H1 (cell line): ENCODE measurements at regions not wholly inside any gene's neighbourhood (a gene's known extent, or its start where the extent isn't known, plus 50 kb on each side); places are given as distances from the start of the nearest gene placed in this dataset.

Experiments used
- CTCF ChIA-PET: fragments of 300-600 bp; sonication (Branson Sonifier 250); formaldehyde crosslinking; loops from one replicate; lab custom pipeline; 2021; ENCODE audit not compliant: partially characterized antibody; lab: Charles Lee
- POLR2A ChIA-PET: fragments of 300-600 bp; sonication (Branson Sonifier 250); formaldehyde crosslinking; loops from one replicate; lab custom pipeline; 2021; ENCODE audit warnings: inconsistent platforms; ENCODE audit not compliant: partially characterized antibody; lab: Charles Lee
- DNase-seq, 2 experiments: peaks; one replicate each; pipeline versions ENCODE4 v3.0.0 to v3.0.0-alpha.2; 2010 to 2022; ENCODE audit warnings: low spot score in 2 of 2, low read depth in 1 of 2, mixed read lengths in 1 of 2
- FAIRE-seq: peaks from 2 replicates; lab custom pipeline; 2011; peaks lifted over from hg19 to GRCh38; lab: Jason Lieb, UNC
- H2AFZ ChIP-seq: 2 replicates; pipeline ENCODE4 v1.8.1; 2012; ENCODE audit warnings: low read length, inconsistent platforms
- H2AK5ac ChIP-seq: 2 replicates; pipeline ENCODE4 v1.6.1; 2013; ENCODE audit warnings: low read depth, low read length
- H2BK120ac ChIP-seq: replicated peaks from 2 replicates; pipeline ENCODE3; 2013; ENCODE audit warnings: low read depth, low read length, inconsistent platforms
- H2BK12ac ChIP-seq: 2 replicates; pipeline ENCODE4 v1.6.1; 2013; ENCODE audit warnings: low read depth, low read length
- H2BK15ac ChIP-seq: 2 replicates; pipeline ENCODE4 v1.6.1; 2013; ENCODE audit warnings: low read length
- H2BK20ac ChIP-seq: 2 replicates; pipeline ENCODE4 v1.6.1; 2013; ENCODE audit warnings: low read length
- H2BK5ac ChIP-seq: 2 replicates; pipeline ENCODE4 v1.6.1; 2013; ENCODE audit warnings: low read depth, low read length
- H3K14ac ChIP-seq: 2 replicates; pipeline ENCODE4 v1.6.1; 2013; ENCODE audit warnings: inconsistent platforms; ENCODE audit not compliant: insufficient read length
- H3K18ac ChIP-seq: 2 replicates; pipeline ENCODE4 v1.6.1; 2013; ENCODE audit warnings: low read length; ENCODE audit errors: extremely low read depth
- H3K23ac ChIP-seq: 2 replicates; pipeline ENCODE4 v1.6.1; 2013; ENCODE audit warnings: inconsistent platforms; ENCODE audit not compliant: insufficient read length
- H3K23me2 ChIP-seq: 2 replicates; pipeline ENCODE4 v1.6.1; 2013; ENCODE audit warnings: low read depth, low read length
- H3K27ac ChIP-seq: 2 replicates; pipeline ENCODE4 v1.6.1; 2011; ENCODE audit warnings: low read depth, low read length, inconsistent platforms
- H3K27me3 ChIP-seq, 4 experiments: replicated peaks in 1 of 4; 1 replicate in 1 of 4; 2 replicates in 3 of 4; pipeline versions ENCODE4 v1.6.1 to v1.8.1; 2011 to 2013; ENCODE audit warnings: low read length in 3 of 4, mild to moderate bottlenecking in 3 of 4, inconsistent platforms in 2 of 4, mixed read lengths in 2 of 4, moderate library complexity in 1 of 4; ENCODE audit not compliant: control insufficient read depth in 3 of 4, insufficient read depth in 3 of 4; ENCODE audit errors: extremely low read depth in 1 of 4
- H3K36me3 ChIP-seq, 4 experiments: 2 replicates each; pipeline versions ENCODE4 v1.6.1 to v1.8.1; 2011 to 2013; ENCODE audit warnings: mild to moderate bottlenecking in 4 of 4, low read length in 3 of 4, moderate library complexity in 2 of 4, control low read depth in 1 of 4, inconsistent platforms in 1 of 4; ENCODE audit not compliant: insufficient read depth in 4 of 4, control insufficient read depth in 2 of 4
- H3K4ac ChIP-seq: replicated peaks from 2 replicates; pipeline ENCODE3; 2013; ENCODE audit warnings: low read length, low read depth, mixed read lengths, inconsistent platforms; ENCODE audit not compliant: insufficient read length
- H3K4me1 ChIP-seq, 4 experiments: replicated peaks in 1 of 4; 1 replicate in 1 of 4; 2 replicates in 3 of 4; pipeline versions ENCODE4 v1.6.1 to v1.8.1; 2011 to 2013; ENCODE audit warnings: low read length in 3 of 4, inconsistent platforms in 2 of 4, mixed read lengths in 1 of 4; ENCODE audit not compliant: insufficient read depth in 4 of 4, control insufficient read depth in 3 of 4
- H3K4me2 ChIP-seq, 2 experiments: 2 replicates each; pipeline versions ENCODE4 v1.6.1 to v1.8.1; 2011 to 2013; ENCODE audit warnings: low read depth in 2 of 2, low read length in 2 of 2, control low read depth in 1 of 2, inconsistent platforms in 1 of 2, mild to moderate bottlenecking in 1 of 2; ENCODE audit not compliant: insufficient read depth in 1 of 2
- H3K4me3 ChIP-seq, 4 experiments: fragments of 200-600, 300-600 bp in 1 of 4; sonication (generic), shearing (Covaris generic), sonication (Bioruptor Twin) in 1 of 4; 2 replicates each; pipeline versions ENCODE4 v1.5.1 to v1.8.1; 2011 to 2016; ENCODE audit warnings: low read length in 4 of 4, low read depth in 3 of 4, control low read depth in 2 of 4, inconsistent platforms in 2 of 4, mild to moderate bottlenecking in 2 of 4, mixed read lengths in 1 of 4, moderate library complexity in 1 of 4; ENCODE audit not compliant: insufficient read depth in 2 of 4; ENCODE audit errors: extremely low read depth in 1 of 4
- H3K56ac ChIP-seq: replicated peaks from 2 replicates; pipeline ENCODE3; 2013; ENCODE audit warnings: low read depth, mild to moderate bottlenecking, mixed read lengths, low read length, inconsistent platforms; ENCODE audit not compliant: insufficient read length
- H3K79me1 ChIP-seq: 2 replicates; pipeline ENCODE4 v1.6.1; 2013; ENCODE audit warnings: low read depth, low read length, control low read depth
- H3K79me2 ChIP-seq, 2 experiments: 2 replicates each; pipeline versions ENCODE4 v1.6.1 to v1.8.1; 2012 to 2013; ENCODE audit warnings: low read length in 2 of 2, mild to moderate bottlenecking in 2 of 2, inconsistent platforms in 1 of 2; ENCODE audit not compliant: insufficient read depth in 2 of 2, control insufficient read depth in 1 of 2
- H3K9ac ChIP-seq, 4 experiments: replicated peaks in 1 of 4; 1 replicate in 1 of 4; 2 replicates in 3 of 4; pipeline versions ENCODE4 v1.6.1 to v1.8.1; 2011 to 2013; ENCODE audit warnings: low read depth in 3 of 4, low read length in 3 of 4, control low read depth in 2 of 4, mild to moderate bottlenecking in 2 of 4, moderate library complexity in 2 of 4, inconsistent platforms in 1 of 4; ENCODE audit errors: extremely low read depth in 1 of 4
- H3K9me3 ChIP-seq, 2 experiments: 2 replicates each; pipeline versions ENCODE4 v1.6.1 to v1.8.1; 2012 to 2013; ENCODE audit warnings: mild to moderate bottlenecking in 2 of 2, moderate library complexity in 2 of 2, control low read depth in 1 of 2, inconsistent platforms in 1 of 2, low read depth in 1 of 2, low read length in 1 of 2, mixed read lengths in 1 of 2; ENCODE audit not compliant: insufficient read depth in 2 of 2
- H4K20me1 ChIP-seq, 2 experiments: replicated peaks in 1 of 2; 2 replicates each; pipeline versions ENCODE3 to v1.8.1; 2011 to 2013; ENCODE audit warnings: inconsistent platforms in 2 of 2, low read length in 2 of 2, mild to moderate bottlenecking in 1 of 2; ENCODE audit not compliant: insufficient read depth in 2 of 2, control insufficient read depth in 1 of 2
- H4K5ac ChIP-seq: 2 replicates; pipeline ENCODE4 v1.6.1; 2013; ENCODE audit warnings: low read length, low read depth, mixed read lengths, inconsistent platforms; ENCODE audit not compliant: insufficient read length
- H4K8ac ChIP-seq: 2 replicates; pipeline ENCODE4 v1.8.0; 2013; ENCODE audit warnings: mild to moderate bottlenecking, moderate library complexity, low read length, inconsistent platforms; ENCODE audit not compliant: insufficient read depth; ENCODE audit errors: extremely low read depth
- H4K91ac ChIP-seq: replicated peaks from 2 replicates; pipeline ENCODE3; 2013; ENCODE audit warnings: low read length, mixed read lengths, inconsistent platforms; ENCODE audit not compliant: insufficient read length
- CHD2 ChIP-seq: IDR thresholded peaks from 2 replicates; pipeline ENCODE4 v1.6.1; 2012; ENCODE audit warnings: low read length, improper control_type of control experiment
- CTBP2 ChIP-seq: IDR thresholded peaks from 2 replicates; pipeline ENCODE4 v1.7.0; 2011; ENCODE audit warnings: borderline replicate concordance, mild to moderate bottlenecking, moderate library complexity, mixed read lengths, low read length; ENCODE audit not compliant: insufficient read depth, insufficient read length
- EP300 ChIP-seq, 2 experiments: IDR thresholded peaks; 1 replicate in 1 of 2; 2 replicates in 1 of 2; pipeline ENCODE4 v1.6.1; 2011 to 2012; ENCODE audit warnings: low read depth in 2 of 2, low read length in 2 of 2, mild to moderate bottlenecking in 2 of 2, borderline replicate concordance in 1 of 2, inconsistent platforms in 1 of 2, moderate library complexity in 1 of 2
- JUND ChIP-seq: IDR thresholded peaks from 2 replicates; pipeline ENCODE4 v1.6.1; 2011; ENCODE audit warnings: mild to moderate bottlenecking, improper control_type of control experiment, low read length
- MAX ChIP-seq: IDR thresholded peaks from 2 replicates; pipeline ENCODE4 v1.6.1; 2012; ENCODE audit warnings: inconsistent platforms
- NANOG ChIP-seq: IDR thresholded peaks from 2 replicates; pipeline ENCODE4 v1.6.1; 2011; ENCODE audit warnings: low read length, low read depth, mild to moderate bottlenecking, inconsistent platforms; ENCODE audit not compliant: insufficient read depth, poor library complexity, severe bottlenecking
- RBBP5 ChIP-seq: IDR thresholded peaks from 2 replicates; pipeline ENCODE4 v1.7.1; 2012; ENCODE audit warnings: low read depth, mild to moderate bottlenecking, inconsistent platforms, low read length, moderate library complexity, borderline replicate concordance
- SIX5 ChIP-seq: IDR thresholded peaks from 2 replicates; pipeline ENCODE4 v1.6.1; 2011; ENCODE audit warnings: mild to moderate bottlenecking, low read depth, low read length
- SP1 ChIP-seq: IDR thresholded peaks from 2 replicates; pipeline ENCODE4 v1.6.1; 2011; ENCODE audit warnings: low read depth, low read length
- SP4 ChIP-seq: IDR thresholded peaks from 2 replicates; pipeline ENCODE4 v1.6.1; 2012; ENCODE audit warnings: low read length, inconsistent platforms
- SRF ChIP-seq: IDR thresholded peaks from 2 replicates; pipeline ENCODE4 v1.6.1; 2011; ENCODE audit warnings: mild to moderate bottlenecking, low read depth, low read length, moderate library complexity
- WGBS, 2 experiments: shearing (Covaris generic) in 1 of 2; methylation state at CpG; one replicate each; pipeline versions ENCODE4 v1.1.6 to v1.1.7; 2013 to 2015; ENCODE audit warnings: low lambda C conversion rate in 2 of 2, mixed read lengths in 2 of 2, inconsistent platforms in 1 of 2, low coverage in 1 of 2, missing lambda C conversion rate in 1 of 2; ENCODE audit not compliant: insufficient replicate concordance in 2 of 2, insufficient coverage in 1 of 2, insufficient read length in 1 of 2; ENCODE audit errors: extremely low coverage in 1 of 2, missing lambda C conversion rate in 1 of 2; 5-methylcytosine and 5-hydroxymethylcytosine counted together

- DNase-seq (peak in 1 of 2 experiments; percentile 73), FAIRE-seq (peak; percentile 84)
- H3K79me2 ChIP-seq, result peaks cover 0 to 30% of the 10 kb centered on the region in 2 experiments; a peak in 2 of 4 replicates
- H3K4ac ChIP-seq, result peak overlapping the region; percentile 78
- H3K23ac ChIP-seq, result no peak overlapping the region
- ChIA-PET POLR2A (interaction anchor here (0.7 to 3.4 kb wide), 11 partner anchors 8 to 27 kb away, joined by 3 to 18 read pairs (median 6); no protein-coding TSS in a partner anchor), CTCF (interaction anchor here (1.6 kb wide), 1 partner anchor 82 kb away, joined by 3 read pairs; no protein-coding TSS in a partner anchor)
- peak overlapping the region; percentile 86 for H4K5ac ChIP-seq
- H2BK5ac ChIP-seq, result peak overlapping the region; percentile 97; the same call in 1 of the 2 replicates
- H3K27ac ChIP-seq, result peak overlapping the region; percentile 67; the same call in 1 of the 2 replicates
- no peaks in the 10 kb centered on the region for H4K20me1 ChIP-seq
- H2AK5ac ChIP-seq, result 0 out of 2 replicates have a peak overlapping the region, but pooled peaks have one; percentile 65
- H3K36me3 ChIP-seq, result peaks cover 0 to 12% (median 4%) of the 10 kb centered on the region in 4 experiments; a peak in 3 of 8 replicates
- peak overlapping the region; percentile 60; the same call in 1 of the 2 replicates for H2BK12ac ChIP-seq
- no peaks in the 10 kb centered on the region; the same call in 1 of the 2 replicates for H3K23me2 ChIP-seq
- no peak overlapping the region for H2BK15ac ChIP-seq
- H3K4me3 ChIP-seq, result peak overlapping the region; percentile 15 to 64 (median 40); a peak in 6 of 8 replicates
- H2BK120ac ChIP-seq, result peak overlapping the region; percentile 96
- H3K56ac ChIP-seq, result peak overlapping the region; percentile 77
- H4K91ac ChIP-seq, result peak overlapping the region; percentile 99
- peak overlapping the region in 2 of 4 experiments; percentile 9 to 36; a peak in 3 of 7 replicates for H3K9ac ChIP-seq
- H3K14ac ChIP-seq, result no peak overlapping the region
- H4K8ac ChIP-seq, result no peak overlapping the region
- 0% methylated on average over 1 of the region's 3 CpGs; no CpG with 5 or more reads in 1 of the 2 experiments for WGBS, 2 experiments
- H3K18ac ChIP-seq, result peak overlapping the region; percentile 98
- H3K27me3 ChIP-seq, result no peaks in the 10 kb centered on the region
- H2BK20ac ChIP-seq, result peak overlapping the region; percentile 48; the same call in 1 of the 2 replicates
- no peak overlapping the region for H2AFZ ChIP-seq
- no peaks in the 10 kb centered on the region for H3K9me3 ChIP-seq
- H3K79me1 ChIP-seq, result no peaks in the 10 kb centered on the region
- peaks cover 0 to 14% (median 5%) of the 10 kb centered on the region in 4 experiments for H3K4me1 ChIP-seq
- H3K4me2 ChIP-seq, result peak overlapping the region; percentile 65 to 94
- TF ChIP-seq NANOG, result peak; percentile 66
- TF ChIP-seq SRF, result no peak
- no peak for TF ChIP-seq SIX5
- no peak for TF ChIP-seq JUND
- TF ChIP-seq CHD2, result 0 out of 2 replicates have a peak, but pooled peaks have one; percentile 5
- no peak for TF ChIP-seq SP4
- no peak for TF ChIP-seq RBBP5
- TF ChIP-seq CTBP2, result no peak
- TF ChIP-seq SP1, result 0 out of 2 replicates have a peak, but pooled peaks have one; percentile 46
- TF ChIP-seq EP300 (IDR thresholded peaks at IDR 0.05; ENCODE audit: borderline replicate concordance in 1 of 2, low read depth in 2 of 2, low read length in 2 of 2), result peak in 1 of 2 experiments; percentile 57; a peak in 1 of 3 replicates
- TF ChIP-seq MAX, result peak; percentile 71
Observed at GRCh38 chrX:122220644-122221373, 963.3 kb upstream of the GRIA3 start.
